Kidney tubule cell (primary cell): ENCODE measurements at regions not wholly inside any gene's neighbourhood (a gene's known extent, or its start where the extent isn't known, plus 50 kb on each side); places are given as distances from the start of the nearest gene placed in this dataset.
"Not testable (repeated sequence)": the region's sequence is repeated elsewhere in the genome, so short reads cannot be mapped to it uniquely, and the experiment has no call there.

Experiments used
- DNase-seq: peaks from one replicate; pipeline ENCODE4 v3.0.0-alpha.2; 2018; ENCODE audit warnings: low spot score

- no peak for DNase-seq
Measured at GRCh38 chr1:119253366-119253765, 112.9 kb upstream of the WARS2 start.

GRCh38 chr1:119254067-119254720, 113.7 kb upstream of the WARS2 start:
- peak; percentile 73 for DNase-seq

- DNase-seq: not testable (repeated sequence)
Measured at GRCh38 chr1:119256089-119256488, 112.5 kb upstream of the HAO2 start.

- DNase-seq: peak; percentile 9
Measured at GRCh38 chr1:119260506-119260905, 108.1 kb upstream of the HAO2 start.

GRCh38 chr1:119266386-119266785, 102.2 kb upstream of the HAO2 start:
- no peak for DNase-seq

- no peak for DNase-seq
Measured at GRCh38 chr1:119266858-119267257, 101.7 kb upstream of the HAO2 start.

GRCh38 chr1:119267288-119267687, 101.3 kb upstream of the HAO2 start:
- DNase-seq: not testable (repeated sequence)

GRCh38 chr1:119268879-119269278, 99.7 kb upstream of the HAO2 start:
- DNase-seq: no peak

GRCh38 chr1:119275145-119276134, 93.1 kb upstream of the HAO2 start:
- DNase-seq: peak; percentile 66

- DNase-seq: peak; percentile 41
Measured at GRCh38 chr1:119276558-119276957, 92.0 kb upstream of the HAO2 start.

GRCh38 chr1:119279456-119280381, 88.9 kb upstream of the HAO2 start:
- DNase-seq: peak; percentile 95

GRCh38 chr1:119285482-119285881, 83.1 kb upstream of the HAO2 start:
- DNase-seq: peak; percentile 73

GRCh38 chr1:119286587-119287181, 81.9 kb upstream of the HAO2 start:
- DNase-seq: peak; percentile 48

- peak; percentile 22 for DNase-seq
Measured at GRCh38 chr1:119288751-119289150, 79.8 kb upstream of the HAO2 start.

GRCh38 chr1:119290297-119290696, 78.3 kb upstream of the HAO2 start:
- DNase-seq: no peak

GRCh38 chr1:119291611-119292206, 76.9 kb upstream of the HAO2 start:
- peak; percentile 47 for DNase-seq

- DNase-seq: no peak
Measured at GRCh38 chr1:119293797-119294196, 74.8 kb upstream of the HAO2 start.

GRCh38 chr1:119294199-119294598, 74.4 kb upstream of the HAO2 start:
- DNase-seq: no peak

GRCh38 chr1:119294722-119295121, 73.9 kb upstream of the HAO2 start:
- no peak for DNase-seq

GRCh38 chr1:119298687-119299303, 69.8 kb upstream of the HAO2 start:
- DNase-seq: peak; percentile 56

GRCh38 chr1:119302011-119302410, 66.6 kb upstream of the HAO2 start:
- no peak for DNase-seq
